ENCODE measurements at regions not wholly inside any gene's neighbourhood (a gene's known extent, or its start where the extent isn't known, plus 50 kb on each side); places are given as distances from the start of the nearest gene placed in this dataset.
"Not testable (repeated sequence)": the region's sequence is repeated elsewhere in the genome, so short reads cannot be mapped to it uniquely, and the experiment has no call there.

DNA sequence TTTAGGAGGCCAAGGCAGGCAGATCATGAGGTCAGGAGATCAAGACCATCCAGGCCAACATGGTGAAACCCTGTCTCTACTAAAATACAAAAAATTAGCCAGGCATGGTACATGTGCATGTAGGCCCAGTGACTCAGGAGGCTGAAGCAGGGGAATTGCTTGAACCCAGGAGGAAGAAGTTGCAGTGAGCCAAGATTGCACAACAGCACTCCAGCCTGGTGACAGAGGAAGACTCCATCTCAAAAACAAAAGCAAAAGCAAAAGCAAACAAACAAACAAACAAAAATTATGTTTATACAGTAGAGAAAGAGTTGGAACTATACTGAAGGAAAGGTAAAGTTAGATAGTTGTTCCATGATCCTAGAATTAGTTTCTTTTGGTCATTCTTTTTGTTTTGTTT is 564.9 kb upstream of the GRID2 start:
- TF ChIP-seq, protein P1, sequence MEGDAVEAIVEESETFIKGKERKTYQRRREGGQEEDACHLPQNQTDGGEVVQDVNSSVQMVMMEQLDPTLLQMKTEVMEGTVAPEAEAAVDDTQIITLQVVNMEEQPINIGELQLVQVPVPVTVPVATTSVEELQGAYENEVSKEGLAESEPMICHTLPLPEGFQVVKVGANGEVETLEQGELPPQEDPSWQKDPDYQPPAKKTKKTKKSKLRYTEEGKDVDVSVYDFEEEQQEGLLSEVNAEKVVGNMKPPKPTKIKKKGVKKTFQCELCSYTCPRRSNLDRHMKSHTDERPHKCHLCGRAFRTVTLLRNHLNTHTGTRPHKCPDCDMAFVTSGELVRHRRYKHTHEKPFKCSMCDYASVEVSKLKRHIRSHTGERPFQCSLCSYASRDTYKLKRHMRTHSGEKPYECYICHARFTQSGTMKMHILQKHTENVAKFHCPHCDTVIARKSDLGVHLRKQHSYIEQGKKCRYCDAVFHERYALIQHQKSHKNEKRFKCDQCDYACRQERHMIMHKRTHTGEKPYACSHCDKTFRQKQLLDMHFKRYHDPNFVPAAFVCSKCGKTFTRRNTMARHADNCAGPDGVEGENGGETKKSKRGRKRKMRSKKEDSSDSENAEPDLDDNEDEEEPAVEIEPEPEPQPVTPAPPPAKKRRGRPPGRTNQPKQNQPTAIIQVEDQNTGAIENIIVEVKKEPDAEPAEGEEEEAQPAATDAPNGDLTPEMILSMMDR (conservative IDR thresholded peaks at IDR 0.05): not testable (repeated sequence)
- not testable (repeated sequence) for TF ChIP-seq ZFX (IDR thresholded peaks at IDR 0.05)
